ENCODE measurements at regions not wholly inside any gene's neighbourhood (a gene's known extent, or its start where the extent isn't known, plus 50 kb on each side); places are given as distances from the start of the nearest gene placed in this dataset.

DNA sequence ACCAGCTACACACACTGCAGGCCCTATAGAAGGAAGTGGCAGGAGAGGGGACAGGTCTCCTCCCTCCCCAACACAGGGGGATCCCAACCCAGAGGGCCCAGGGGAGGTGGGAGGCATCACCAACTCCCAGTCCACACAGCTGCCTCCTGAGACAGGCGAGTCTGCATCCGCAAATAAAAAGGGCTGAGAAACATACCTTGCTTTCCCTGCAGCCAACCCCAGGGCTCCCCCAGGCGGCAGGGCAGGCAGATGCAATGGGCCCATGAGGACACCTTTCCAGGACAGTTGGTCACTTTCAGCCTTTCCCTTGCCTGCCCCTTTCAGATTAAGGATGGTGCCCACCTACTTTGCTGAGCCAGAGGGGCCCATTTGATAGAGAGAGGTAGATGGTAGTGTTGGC is 180.0 kb downstream of the BRD1 start:
- H3K27ac ChIP-seq = no peak overlapping the region
- TF ChIP-seq, protein P1, sequence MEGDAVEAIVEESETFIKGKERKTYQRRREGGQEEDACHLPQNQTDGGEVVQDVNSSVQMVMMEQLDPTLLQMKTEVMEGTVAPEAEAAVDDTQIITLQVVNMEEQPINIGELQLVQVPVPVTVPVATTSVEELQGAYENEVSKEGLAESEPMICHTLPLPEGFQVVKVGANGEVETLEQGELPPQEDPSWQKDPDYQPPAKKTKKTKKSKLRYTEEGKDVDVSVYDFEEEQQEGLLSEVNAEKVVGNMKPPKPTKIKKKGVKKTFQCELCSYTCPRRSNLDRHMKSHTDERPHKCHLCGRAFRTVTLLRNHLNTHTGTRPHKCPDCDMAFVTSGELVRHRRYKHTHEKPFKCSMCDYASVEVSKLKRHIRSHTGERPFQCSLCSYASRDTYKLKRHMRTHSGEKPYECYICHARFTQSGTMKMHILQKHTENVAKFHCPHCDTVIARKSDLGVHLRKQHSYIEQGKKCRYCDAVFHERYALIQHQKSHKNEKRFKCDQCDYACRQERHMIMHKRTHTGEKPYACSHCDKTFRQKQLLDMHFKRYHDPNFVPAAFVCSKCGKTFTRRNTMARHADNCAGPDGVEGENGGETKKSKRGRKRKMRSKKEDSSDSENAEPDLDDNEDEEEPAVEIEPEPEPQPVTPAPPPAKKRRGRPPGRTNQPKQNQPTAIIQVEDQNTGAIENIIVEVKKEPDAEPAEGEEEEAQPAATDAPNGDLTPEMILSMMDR (IDR thresholded peaks at IDR 0.05) = no peak
- TF ChIP-seq ZFX (IDR thresholded peaks at IDR 0.05; ENCODE audit: borderline replicate concordance) = no peak

DNA sequence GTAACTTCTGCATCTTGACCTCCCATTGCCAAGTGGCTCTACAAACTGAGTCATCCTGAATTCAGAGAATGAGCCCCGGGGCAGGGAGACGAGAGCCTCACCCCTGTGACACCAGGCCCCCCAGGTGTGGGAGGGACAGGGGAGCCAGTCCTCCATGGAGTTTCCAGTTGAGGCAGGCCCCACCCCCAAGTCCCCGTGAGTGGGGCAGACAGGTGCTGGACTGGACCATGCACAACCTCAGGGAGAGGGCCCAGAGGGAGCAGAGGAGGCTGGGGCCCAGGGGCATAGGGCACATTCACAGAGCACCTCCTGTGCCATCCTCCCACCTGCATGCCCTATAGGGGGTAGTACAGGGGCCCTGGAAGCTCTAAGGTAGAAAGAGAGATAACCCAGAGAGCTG is 180.8 kb downstream of the BRD1 start:
- no peak overlapping the region for H3K27ac ChIP-seq
- TF ChIP-seq ZFX (IDR thresholded peaks at IDR 0.05; ENCODE audit: borderline replicate concordance) = no peak
- TF ChIP-seq, protein P1 (IDR thresholded peaks at IDR 0.05) = no peak

DNA sequence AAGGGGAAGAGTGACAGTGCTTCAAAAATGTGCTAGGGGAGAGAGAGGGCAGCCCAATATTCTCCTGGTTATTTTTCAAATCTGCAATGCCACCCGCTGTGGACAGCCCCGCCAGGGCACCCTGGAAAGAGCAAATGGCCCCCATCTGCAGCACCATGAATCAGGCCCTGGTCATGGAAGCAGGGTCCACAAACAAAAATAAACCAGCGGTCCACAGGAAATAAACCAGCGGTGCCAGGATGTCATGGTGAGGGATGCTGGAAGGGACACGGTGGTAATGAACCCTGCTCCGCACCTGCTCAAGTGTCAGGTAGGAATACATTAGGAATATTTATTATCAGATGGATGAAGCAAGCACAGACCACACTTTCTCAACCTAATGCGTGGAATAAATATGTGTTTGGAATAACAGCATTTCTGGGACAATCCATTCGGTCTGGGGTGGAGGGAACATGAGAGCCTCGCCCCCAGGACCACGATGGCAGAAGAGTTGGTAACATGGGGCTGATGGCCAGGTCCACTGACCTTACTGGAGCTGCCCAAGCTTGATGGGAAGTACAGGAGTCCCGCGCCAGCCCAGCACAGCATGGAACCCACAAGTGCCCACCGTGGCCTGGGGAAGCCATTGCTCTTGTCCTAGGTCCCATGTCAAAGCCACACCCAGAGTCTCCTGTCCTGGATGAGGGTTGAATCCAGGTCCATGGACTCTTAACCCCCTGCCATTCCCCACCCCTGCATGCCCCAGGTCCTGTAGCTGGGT is 181.7 kb downstream of the BRD1 start:
- TF ChIP-seq ZFX (IDR thresholded peaks at IDR 0.05; ENCODE audit: borderline replicate concordance) = no peak
- TF ChIP-seq, protein P1 (IDR thresholded peaks at IDR 0.05) = no peak
- no peak overlapping the region for H3K27ac ChIP-seq

DNA sequence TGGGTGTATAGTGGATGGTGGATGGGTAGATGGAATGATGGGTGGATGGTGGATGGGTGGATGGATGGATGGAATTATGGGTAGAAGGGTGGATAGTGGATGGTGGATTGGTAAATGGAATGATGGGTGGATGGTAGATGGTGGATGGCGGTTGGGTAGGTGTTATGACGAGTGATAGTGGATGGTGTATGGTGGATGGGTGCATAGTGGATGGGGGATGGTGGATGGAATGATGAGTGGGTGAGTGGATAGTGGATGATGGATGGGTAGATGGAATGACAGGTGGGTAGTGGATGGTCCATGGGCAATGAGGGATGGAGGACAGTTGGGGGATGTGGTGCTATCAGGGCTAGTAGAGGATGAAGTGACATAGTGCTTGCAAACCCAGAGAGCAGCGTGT is 182.4 kb downstream of the BRD1 start:
- TF ChIP-seq, protein P1 (IDR thresholded peaks at IDR 0.05) = no peak
- no peak for TF ChIP-seq ZFX (IDR thresholded peaks at IDR 0.05; ENCODE audit: borderline replicate concordance)
- H3K27ac ChIP-seq = no peak overlapping the region

DNA sequence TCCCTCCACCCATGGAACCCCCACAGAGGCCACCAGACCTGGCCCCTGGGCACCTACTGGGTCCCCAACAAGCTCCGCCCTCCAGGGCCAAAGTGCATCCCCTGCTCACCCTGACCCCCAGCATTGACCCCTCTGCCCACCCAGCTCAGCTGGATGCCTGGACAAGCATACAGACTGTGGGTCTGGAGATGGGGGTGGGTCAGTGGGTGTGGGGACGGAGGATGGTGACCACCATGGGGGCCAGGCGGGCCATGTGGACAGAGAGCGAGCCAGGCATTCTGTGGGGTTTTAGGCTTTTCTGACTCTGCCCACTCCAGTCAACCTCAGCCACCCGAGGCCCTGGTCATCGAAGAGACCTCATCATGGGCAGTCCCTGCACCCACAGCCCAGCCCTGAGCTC is 183.7 kb downstream of the BRD1 start:
- TF ChIP-seq ZFX (IDR thresholded peaks at IDR 0.05; ENCODE audit: borderline replicate concordance) = no peak
- TF ChIP-seq, protein P1 (IDR thresholded peaks at IDR 0.05) = no peak
- no peak overlapping the region for H3K27ac ChIP-seq

DNA sequence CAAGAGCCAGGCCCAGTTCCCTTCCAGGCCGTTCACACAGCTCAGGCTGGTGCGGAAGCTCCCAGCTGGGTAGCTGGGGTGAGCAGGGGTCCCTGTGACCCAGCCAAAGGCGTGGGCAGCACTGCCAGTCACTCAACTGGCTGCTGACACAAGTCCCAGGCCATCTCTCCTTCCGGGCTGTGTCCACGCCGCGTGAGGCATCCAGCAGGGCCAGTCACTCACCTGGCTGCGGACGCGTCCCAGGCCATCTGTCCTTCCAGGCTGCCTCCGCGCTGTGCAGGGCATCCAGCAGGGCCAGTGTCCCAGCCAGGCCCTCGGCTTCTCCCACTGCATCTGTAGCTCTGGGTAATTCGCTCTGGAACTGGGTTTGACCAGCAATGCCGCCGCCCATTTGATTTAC is 184.2 kb downstream of the BRD1 start:
- H3K27ac ChIP-seq = no peak overlapping the region
- no peak for TF ChIP-seq ZFX (IDR thresholded peaks at IDR 0.05; ENCODE audit: borderline replicate concordance)
- TF ChIP-seq, protein P1 (IDR thresholded peaks at IDR 0.05) = no peak

DNA sequence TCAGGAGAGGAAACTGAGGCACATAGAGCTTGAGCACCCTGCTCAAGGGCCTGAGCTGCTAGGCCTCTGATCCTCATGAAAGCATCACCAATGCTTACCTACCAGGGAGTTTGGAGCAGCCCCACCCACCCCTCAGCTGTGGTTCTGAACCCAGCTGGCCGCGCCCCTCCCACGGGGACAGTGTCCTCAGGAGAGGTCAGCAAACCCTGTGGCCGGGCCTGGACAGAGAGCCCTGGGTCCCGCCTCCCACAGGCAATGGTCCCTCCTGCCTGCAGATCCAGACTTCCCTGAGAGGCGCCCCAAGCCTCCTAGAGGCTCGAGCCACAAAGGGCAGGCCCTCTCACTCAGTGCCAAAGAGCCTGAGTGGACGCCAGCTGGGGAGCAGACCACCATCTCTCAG is 184.9 kb downstream of the BRD1 start:
- no peak overlapping the region for H3K27ac ChIP-seq
- TF ChIP-seq, protein P1 (IDR thresholded peaks at IDR 0.05) = no peak
- TF ChIP-seq ZFX (IDR thresholded peaks at IDR 0.05; ENCODE audit: borderline replicate concordance) = no peak
